ENCODE measurements at regions not wholly inside any gene's neighbourhood (a gene's known extent, or its start where the extent isn't known, plus 50 kb on each side); places are given as distances from the start of the nearest gene placed in this dataset.

DNA sequence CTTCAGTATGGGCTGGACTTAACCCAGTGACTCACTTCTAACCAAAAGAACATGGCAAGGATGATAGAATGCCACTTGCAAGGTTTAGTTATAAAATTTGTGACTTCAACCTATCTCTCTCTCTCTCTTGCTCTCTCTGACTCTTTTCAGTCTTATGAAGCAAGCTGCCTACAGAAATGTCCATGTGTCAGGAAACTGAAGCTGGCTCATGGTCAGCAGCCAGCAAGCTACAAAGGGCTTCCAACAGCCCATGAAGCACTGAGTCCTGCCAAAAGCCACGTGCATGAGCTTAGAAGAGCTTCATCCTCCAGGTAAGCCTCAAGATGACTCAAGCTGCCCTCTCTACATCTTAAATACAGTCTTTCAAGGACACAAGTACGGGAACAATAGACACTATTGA lies 100.3 kb downstream of the HS3ST1 start:
- TF ChIP-seq, protein P1, sequence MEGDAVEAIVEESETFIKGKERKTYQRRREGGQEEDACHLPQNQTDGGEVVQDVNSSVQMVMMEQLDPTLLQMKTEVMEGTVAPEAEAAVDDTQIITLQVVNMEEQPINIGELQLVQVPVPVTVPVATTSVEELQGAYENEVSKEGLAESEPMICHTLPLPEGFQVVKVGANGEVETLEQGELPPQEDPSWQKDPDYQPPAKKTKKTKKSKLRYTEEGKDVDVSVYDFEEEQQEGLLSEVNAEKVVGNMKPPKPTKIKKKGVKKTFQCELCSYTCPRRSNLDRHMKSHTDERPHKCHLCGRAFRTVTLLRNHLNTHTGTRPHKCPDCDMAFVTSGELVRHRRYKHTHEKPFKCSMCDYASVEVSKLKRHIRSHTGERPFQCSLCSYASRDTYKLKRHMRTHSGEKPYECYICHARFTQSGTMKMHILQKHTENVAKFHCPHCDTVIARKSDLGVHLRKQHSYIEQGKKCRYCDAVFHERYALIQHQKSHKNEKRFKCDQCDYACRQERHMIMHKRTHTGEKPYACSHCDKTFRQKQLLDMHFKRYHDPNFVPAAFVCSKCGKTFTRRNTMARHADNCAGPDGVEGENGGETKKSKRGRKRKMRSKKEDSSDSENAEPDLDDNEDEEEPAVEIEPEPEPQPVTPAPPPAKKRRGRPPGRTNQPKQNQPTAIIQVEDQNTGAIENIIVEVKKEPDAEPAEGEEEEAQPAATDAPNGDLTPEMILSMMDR (IDR thresholded peaks at IDR 0.05): no peak
- TF ChIP-seq POLR2A (IDR thresholded peaks at IDR 0.05): no peak

Measured in adrenal gland (tissue), 5 donors.